ENCODE measurements at regions not wholly inside any gene's neighbourhood (a gene's known extent, or its start where the extent isn't known, plus 50 kb on each side); places are given as distances from the start of the nearest gene placed in this dataset.

GRCh38 chr18:10290638-10291235 lies 163.7 kb upstream of the APCDD1 start:
- DNase-seq: no peak

- no peak for DNase-seq
Measured at GRCh38 chr18:10291568-10291981, 162.9 kb upstream of the APCDD1 start.

- no peak for DNase-seq
Measured at GRCh38 chr18:10293966-10294365, 160.5 kb upstream of the APCDD1 start.

- DNase-seq: no peak
Measured at GRCh38 chr18:10295751-10296150, 158.7 kb upstream of the APCDD1 start.

GRCh38 chr18:10296491-10296890 lies 157.9 kb upstream of the APCDD1 start:
- no peak for DNase-seq

GRCh38 chr18:10297086-10297485 lies 157.3 kb upstream of the APCDD1 start:
- no peak for DNase-seq

- no peak for DNase-seq
Measured at GRCh38 chr18:10298346-10298745, 156.1 kb upstream of the APCDD1 start.

GRCh38 chr18:10299643-10300042 lies 154.8 kb upstream of the APCDD1 start:
- DNase-seq: no peak

- no peak for DNase-seq
Measured at GRCh38 chr18:10300739-10301138, 153.7 kb upstream of the APCDD1 start.

GRCh38 chr18:10301831-10302483 lies 152.5 kb upstream of the APCDD1 start:
- no peak for DNase-seq

- DNase-seq: no peak
Measured at GRCh38 chr18:10303171-10303570, 151.3 kb upstream of the APCDD1 start.

- DNase-seq: no peak
Measured at GRCh38 chr18:10304853-10305252, 149.6 kb upstream of the APCDD1 start.

GRCh38 chr18:10306779-10307178 lies 147.7 kb upstream of the APCDD1 start:
- DNase-seq: no peak

GRCh38 chr18:10308154-10308553 lies 146.3 kb upstream of the APCDD1 start:
- DNase-seq: no peak

- DNase-seq: no peak
Measured at GRCh38 chr18:10310626-10311025, 143.8 kb upstream of the APCDD1 start.

- no peak for DNase-seq
Measured at GRCh38 chr18:10312326-10313015, 142.0 kb upstream of the APCDD1 start.

GRCh38 chr18:10313016-10313342 lies 141.5 kb upstream of the APCDD1 start:
- no peak for DNase-seq

GRCh38 chr18:10314066-10314465 lies 140.4 kb upstream of the APCDD1 start:
- DNase-seq: no peak

GRCh38 chr18:10315522-10315921 lies 138.9 kb upstream of the APCDD1 start:
- DNase-seq: no peak

- DNase-seq: no peak
Measured at GRCh38 chr18:10316778-10317177, 137.7 kb upstream of the APCDD1 start.

GRCh38 chr18:10317864-10318690 lies 136.4 kb upstream of the APCDD1 start:
- DNase-seq: no peak

- no peak for DNase-seq
Measured at GRCh38 chr18:10318691-10318970, 135.8 kb upstream of the APCDD1 start.

GRCh38 chr18:10319026-10319425 lies 135.4 kb upstream of the APCDD1 start:
- DNase-seq: no peak
